HEK293 (cell line): ENCODE measurements at regions not wholly inside any gene's neighbourhood (a gene's known extent, or its start where the extent isn't known, plus 50 kb on each side); places are given as distances from the start of the nearest gene placed in this dataset.

Experiments
- CTCF ChIA-PET: fragments of 350-600 bp; formaldehyde crosslinking; extraction: SDS; loops from one replicate; lab custom pipeline; 2021; ENCODE audit warnings: antibody characterized with exemption; lab: Yijun Ruan, JAX
- POLR2A ChIA-PET: fragments of 300-600 bp; formaldehyde crosslinking; extraction: SDS; loops from one replicate; lab custom pipeline; 2020; ENCODE audit warnings: antibody characterized with exemption, inconsistent platforms; lab: Yijun Ruan, JAX
- H3K27ac ChIP-seq: fragments of 200-500 bp; sonication (Bioruptor generic); 2 replicates; pipeline ENCODE4 v1.5.1; 2014; ENCODE audit warnings: low read depth, low read length, control low read depth, inconsistent platforms; ENCODE audit errors: extremely low read depth
- H3K36me3 ChIP-seq, 2 experiments: fragments of 200-500 bp in 1 of 2; sonication (Bioruptor generic) in 1 of 2; 1 replicate in 1 of 2; 2 replicates in 1 of 2; pipeline ENCODE4 v1.5.1; 2014 to 2017; ENCODE audit warnings: inconsistent platforms in 2 of 2, low read length in 2 of 2; ENCODE audit not compliant: control insufficient read depth in 2 of 2, insufficient read depth in 1 of 2
- H3K4me1 ChIP-seq: fragments of 200-500 bp; sonication (Bioruptor generic); 2 replicates; pipeline ENCODE4 v1.5.1; 2014; ENCODE audit warnings: mild to moderate bottlenecking, low read length, inconsistent platforms; ENCODE audit not compliant: control insufficient read depth, insufficient read depth
- H3K4me3 ChIP-seq: 2 replicates; pipeline ENCODE4 v1.5.1; 2011; ENCODE audit warnings: low read depth, mild to moderate bottlenecking, control low read depth, low read length, moderate library complexity
- H3K9me3 ChIP-seq: fragments of 200-500 bp; sonication (Bioruptor generic); 2 replicates; pipeline ENCODE4 v1.5.1; 2014; ENCODE audit warnings: low read depth, low read length, inconsistent platforms; ENCODE audit not compliant: control insufficient read depth, insufficient read depth
- GLI4 ChIP-seq: fragments of 450-650 bp; formaldehyde crosslinking; IDR thresholded peaks from 2 replicates; pipeline ENCODE4 v1.5.1; 2016; ENCODE audit warnings: missing biosample characterization, missing genetic modification characterization
- GLIS1 ChIP-seq: fragments of 450-650 bp; formaldehyde crosslinking; IDR thresholded peaks from 2 replicates; pipeline ENCODE4 v1.5.1; 2016; ENCODE audit warnings: missing biosample characterization, missing genetic modification characterization
- KLF16 ChIP-seq: fragments of 450-650 bp; formaldehyde crosslinking; IDR thresholded peaks from 2 replicates; pipeline ENCODE4 v1.5.1; 2017; ENCODE audit warnings: missing biosample characterization, missing genetic modification characterization
- TSHZ1 ChIP-seq: fragments of 450-650 bp; formaldehyde crosslinking; IDR thresholded peaks from 2 replicates; pipeline ENCODE4 v1.5.1; 2016; ENCODE audit warnings: missing biosample characterization, missing genetic modification characterization, borderline replicate concordance
- ZBTB49 ChIP-seq: fragments of 450-650 bp; formaldehyde crosslinking; IDR thresholded peaks from 2 replicates; pipeline ENCODE4 v1.5.1; 2016; ENCODE audit warnings: missing biosample characterization, missing genetic modification characterization, low read depth
- ZFHX2 ChIP-seq: fragments of 450-650 bp; formaldehyde crosslinking; conservative IDR thresholded peaks from 2 replicates; pipeline ENCODE4 v1.5.1; 2016; ENCODE audit warnings: missing biosample characterization, missing genetic modification characterization
- ZNF133 ChIP-seq: fragments of 450-650 bp; formaldehyde crosslinking; IDR thresholded peaks from 2 replicates; pipeline ENCODE4 v1.5.1; 2016; ENCODE audit warnings: missing biosample characterization, missing genetic modification characterization
- ZNF174 ChIP-seq: fragments of 450-650 bp; formaldehyde crosslinking; IDR thresholded peaks from 2 replicates; pipeline ENCODE4 v1.5.0; 2017; ENCODE audit warnings: missing biosample characterization, mild to moderate bottlenecking, missing genetic modification characterization
- ZNF184 ChIP-seq: fragments of 450-650 bp; IDR thresholded peaks from 2 replicates; pipeline ENCODE4 v1.5.1; 2018; ENCODE audit warnings: missing biosample characterization, mild to moderate bottlenecking, missing genetic modification characterization
- ZNF239 ChIP-seq: fragments of 450-650 bp; formaldehyde crosslinking; IDR thresholded peaks from 2 replicates; pipeline ENCODE4 v1.5.1; 2016; ENCODE audit warnings: missing biosample characterization, missing genetic modification characterization
- ZNF280C ChIP-seq: fragments of 450-650 bp; formaldehyde crosslinking; IDR thresholded peaks from 2 replicates; pipeline ENCODE4 v1.5.1; 2016; ENCODE audit warnings: missing biosample characterization, missing genetic modification characterization
- ZNF335 ChIP-seq: fragments of 450-650 bp; formaldehyde crosslinking; conservative IDR thresholded peaks from 2 replicates; pipeline ENCODE4 v1.5.1; 2016; ENCODE audit warnings: missing biosample characterization, missing genetic modification characterization
- ZNF473 ChIP-seq: fragments of 450-650 bp; formaldehyde crosslinking; IDR thresholded peaks from 2 replicates; pipeline ENCODE4 v1.5.1; 2017; ENCODE audit warnings: missing biosample characterization, missing genetic modification characterization
- ZNF518A ChIP-seq: fragments of 450-650 bp; formaldehyde crosslinking; conservative IDR thresholded peaks from 2 replicates; pipeline ENCODE4 v1.5.1; 2016; ENCODE audit warnings: low read depth, missing biosample characterization, missing genetic modification characterization
- ZNF585B ChIP-seq: fragments of 450-650 bp; formaldehyde crosslinking; IDR thresholded peaks from 2 replicates; pipeline ENCODE4 v1.5.1; 2016; ENCODE audit warnings: missing biosample characterization, missing genetic modification characterization
- ZNF621 ChIP-seq: fragments of 450-650 bp; formaldehyde crosslinking; IDR thresholded peaks from 2 replicates; pipeline ENCODE4 v1.5.1; 2017; ENCODE audit warnings: missing biosample characterization, missing genetic modification characterization
- ZNF658 ChIP-seq: fragments of 450-650 bp; formaldehyde crosslinking; IDR thresholded peaks from 2 replicates; pipeline ENCODE4; 2016; ENCODE audit warnings: missing biosample characterization, missing genetic modification characterization
- ZNF660 ChIP-seq: fragments of 450-650 bp; IDR thresholded peaks from 2 replicates; pipeline ENCODE4 v1.5.1; 2018; ENCODE audit warnings: missing biosample characterization, mild to moderate bottlenecking, missing genetic modification characterization
- ZNF677 ChIP-seq: fragments of 450-650 bp; IDR thresholded peaks from 2 replicates; pipeline ENCODE4 v1.5.0; 2018; ENCODE audit warnings: missing biosample characterization, mild to moderate bottlenecking, missing genetic modification characterization, moderate library complexity
- ZXDB ChIP-seq: fragments of 450-650 bp; formaldehyde crosslinking; IDR thresholded peaks from 2 replicates; pipeline ENCODE4 v1.5.1; 2016; ENCODE audit warnings: missing biosample characterization, missing genetic modification characterization

- CTCF ChIA-PET: no interaction called here
These were observed 1752.0 kb upstream of the TENM3 start for GRCh38 chr4:180491210-180491609.

More at GRCh38 chr4:180491210-180491609, 1752.0 kb upstream of the TENM3 start:
- TF ChIP-seq ZNF658 (tag by site-specific recombination): no peak
- TF ChIP-seq ZNF280C (tag by site-specific recombination): no peak
- no peak for TF ChIP-seq ZXDB (tag by site-specific recombination)
- TF ChIP-seq ZFHX2: no peak
- no peak for TF ChIP-seq KLF16 (tag by site-specific recombination)
- TF ChIP-seq ZNF335: no peak
- no peak for TF ChIP-seq ZNF174 (tag by site-specific recombination)
- TF ChIP-seq ZNF621: no peak
- TF ChIP-seq ZNF677 (tag by site-specific recombination): no peak
- no peak for TF ChIP-seq ZNF660 (tag by site-specific recombination)
- no peak for TF ChIP-seq ZNF133 (tag by site-specific recombination)
- no peak for TF ChIP-seq ZNF184 (tag by site-specific recombination)
- TF ChIP-seq ZNF239 (tag by site-specific recombination): no peak
- TF ChIP-seq ZBTB49 (tag by site-specific recombination): no peak
- no peak for TF ChIP-seq ZNF473 (tag by site-specific recombination)
- no peak for TF ChIP-seq GLIS1 (tag by site-specific recombination)
- no peak for TF ChIP-seq ZNF518A (tag by site-specific recombination)
- no peak for TF ChIP-seq GLI4
- TF ChIP-seq ZNF585B (tag by site-specific recombination): no peak
- TF ChIP-seq TSHZ1 (tag by site-specific recombination): no peak
- Histone ChIP-seq H3K9me3 (no peaks in the 10 kb centered on the region), H3K4me1 (no peaks in the 10 kb centered on the region), H3K27ac (no peak overlapping the region), H3K4me3 (no peak overlapping the region), H3K36me3 (no peaks in the 10 kb centered on the region)
- POLR2A ChIA-PET: no interaction called here
